Adrenal gland (tissue), 5 donors: ENCODE measurements at regions not wholly inside any gene's neighbourhood (a gene's known extent, or its start where the extent isn't known, plus 50 kb on each side); places are given as distances from the start of the nearest gene placed in this dataset.

Experiments used
- CTCF ChIP-seq, 6 experiments: fragments of 450-650 bp in 4 of 6; fragments of 200-600 bp in 2 of 6; sonication (generic) in 1 of 6; IDR thresholded peaks; 1 replicate in 5 of 6; 2 replicates in 1 of 6; pipeline versions ENCODE4 v1.5.1 to v1.8.0; 2016 to 2021; ENCODE audit warnings: antibody characterized with exemption in 6 of 6, mild to moderate bottlenecking in 2 of 6, moderate library complexity in 1 of 6
- POLR2A ChIP-seq, 2 donors: fragments of 450-650 bp; IDR thresholded peaks; one replicate each; pipeline ENCODE4 v1.6.1; 2017; ENCODE audit warnings: antibody characterized with exemption in 2 of 2, mild to moderate bottlenecking in 2 of 2, moderate library complexity in 1 of 2
- donor health status: DM: no; HTN: no; CAD: no.

- TF ChIP-seq POLR2A (IDR thresholded peaks at IDR 0.05) = no peak
- TF ChIP-seq CTCF (IDR thresholded peaks at IDR 0.05) = no peak
Observed at GRCh38 chr20:11380283-11380682, 537.4 kb upstream of the BTBD3 start.
